Kidney (tissue), 13 donors: ENCODE measurements at regions not wholly inside any gene's neighbourhood (a gene's known extent, or its start where the extent isn't known, plus 50 kb on each side); places are given as distances from the start of the nearest gene placed in this dataset.

Source experiments
- DNase-seq, 5 donors: peaks; one replicate each; pipeline ENCODE4 v3.0.0-alpha.2; 2013 to 2020
- FAIRE-seq: peaks from 2 replicates; lab custom pipeline; 2012; peaks lifted over from hg19 to GRCh38; lab: Jason Lieb, UNC
- H3K27ac ChIP-seq, 2 donors: one replicate each; pipeline ENCODE4 v1.7.0; 2013; ENCODE audit warnings: low read depth in 2 of 2, low read length in 2 of 2, inconsistent platforms in 1 of 2
- H3K27me3 ChIP-seq: one replicate; pipeline ENCODE4 v1.7.1; 2013; ENCODE audit warnings: low read length, inconsistent platforms; ENCODE audit not compliant: control insufficient read depth, insufficient read depth
- H3K36me3 ChIP-seq, 3 donors: one replicate each; pipeline versions ENCODE4 v1.7.0 to v1.7.1; 2013; ENCODE audit warnings: low read length in 3 of 3, control low read depth in 1 of 3, inconsistent platforms in 1 of 3; ENCODE audit not compliant: insufficient read depth in 3 of 3, control insufficient read depth in 2 of 3
- H3K4me1 ChIP-seq, 3 donors: one replicate each; pipeline versions ENCODE4 v1.7.0 to v1.7.1; 2013; ENCODE audit warnings: low read length in 3 of 3, inconsistent platforms in 1 of 3, low read depth in 1 of 3; ENCODE audit not compliant: control insufficient read depth in 2 of 3, insufficient read depth in 2 of 3
- H3K4me3 ChIP-seq, 3 donors: one replicate each; pipeline versions ENCODE4 v1.7.0 to v1.8.1; 2013; ENCODE audit warnings: low read length in 3 of 3, control low read depth in 1 of 3, inconsistent platforms in 1 of 3
- H3K9ac ChIP-seq, 3 donors: one replicate each; pipeline versions ENCODE4 v1.7.0 to v1.7.1; 2013; ENCODE audit warnings: low read length in 3 of 3, control low read depth in 1 of 3, inconsistent platforms in 1 of 3
- H3K9me3 ChIP-seq, 3 donors: one replicate each; pipeline versions ENCODE4 v1.7.0 to v1.7.1; 2013; ENCODE audit warnings: low read length in 3 of 3, control low read depth in 1 of 3, inconsistent platforms in 1 of 3; ENCODE audit not compliant: control insufficient read depth in 2 of 3, insufficient read depth in 1 of 3
- intact Hi-C: fragments of 100-400 bp; cut with DNase I; formaldehyde crosslinking; loops from one replicate; pipeline ENCODE4 v1.11.1; 2022
- TF ChIP-seq, protein P1 (sequence below): IDR thresholded peaks from 3 replicates; pipeline ENCODE4 v1.5.1; 2012; ENCODE audit warnings: mild to moderate bottlenecking, moderate library complexity, borderline replicate concordance; ENCODE audit not compliant: insufficient read depth; ENCODE audit errors: extremely low read depth
- donor health status: control.
- donor health status: control.
- donor health status: control.
- donor health status: control.
- donor health status: control.
- donor health status: DM: yes; HTN: yes; CAD: no.
- donor health status: Normal renal cell carcinoma (clear cell type).

DNA sequence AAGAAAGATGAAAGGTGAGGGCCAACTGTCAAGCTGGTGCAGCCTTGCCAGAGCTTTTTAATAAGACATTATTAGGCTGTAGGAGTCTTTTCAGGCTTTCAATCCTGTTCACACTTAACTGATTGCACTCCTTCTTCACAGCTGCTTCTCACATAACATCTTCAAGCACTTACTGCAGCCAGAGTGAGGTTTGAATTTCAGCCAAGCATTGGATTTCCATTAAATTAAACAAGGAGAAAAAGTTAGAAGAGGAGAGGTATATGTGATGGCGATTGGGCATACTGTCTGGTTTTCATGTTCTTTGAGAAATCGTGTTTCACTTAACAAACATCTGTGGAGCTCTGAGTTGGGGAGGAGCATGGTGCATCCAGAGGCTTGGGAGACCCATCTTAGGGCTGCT lies 392.8 kb upstream of the LRRC3B start:
- intact Hi-C loops = no loop called here
- no peaks in the 10 kb centered on the region for H3K27me3 ChIP-seq

DNA sequence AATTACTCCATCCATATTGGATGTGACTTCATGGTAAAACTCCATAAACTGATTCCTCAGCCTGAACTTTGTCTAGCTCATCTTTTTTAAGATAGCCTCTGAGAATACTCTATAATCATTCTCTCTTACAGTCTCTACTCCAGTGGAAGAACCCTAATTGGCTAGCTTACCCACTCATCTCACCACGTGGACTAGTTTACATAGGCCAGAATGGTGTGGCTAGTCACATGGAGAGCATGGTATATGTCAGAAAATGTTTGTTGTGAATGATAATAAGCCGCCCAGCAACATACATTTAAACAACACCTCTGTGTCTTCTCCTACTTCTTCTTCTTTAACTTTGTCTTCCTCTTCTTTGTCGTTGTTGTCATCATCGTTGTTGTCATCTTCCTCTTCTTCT lies 389.2 kb upstream of the LRRC3B start:
- FAIRE-seq = no peak

More for the DNA sequence above, 392.8 kb upstream of the LRRC3B start:
- Histone ChIP-seq H3K9ac (no peak overlapping the region), H3K27ac (no peak overlapping the region), H3K4me1 (no peaks in the 10 kb centered on the region), H3K9me3 (no peaks in the 10 kb centered on the region), H3K4me3 (no peak overlapping the region), H3K36me3 (no peaks in the 10 kb centered on the region)
- DNase-seq = peak in 3 of 5 donors; percentile 29 to 73 (median 61)
- FAIRE-seq = no peak
- TF ChIP-seq, protein P1, sequence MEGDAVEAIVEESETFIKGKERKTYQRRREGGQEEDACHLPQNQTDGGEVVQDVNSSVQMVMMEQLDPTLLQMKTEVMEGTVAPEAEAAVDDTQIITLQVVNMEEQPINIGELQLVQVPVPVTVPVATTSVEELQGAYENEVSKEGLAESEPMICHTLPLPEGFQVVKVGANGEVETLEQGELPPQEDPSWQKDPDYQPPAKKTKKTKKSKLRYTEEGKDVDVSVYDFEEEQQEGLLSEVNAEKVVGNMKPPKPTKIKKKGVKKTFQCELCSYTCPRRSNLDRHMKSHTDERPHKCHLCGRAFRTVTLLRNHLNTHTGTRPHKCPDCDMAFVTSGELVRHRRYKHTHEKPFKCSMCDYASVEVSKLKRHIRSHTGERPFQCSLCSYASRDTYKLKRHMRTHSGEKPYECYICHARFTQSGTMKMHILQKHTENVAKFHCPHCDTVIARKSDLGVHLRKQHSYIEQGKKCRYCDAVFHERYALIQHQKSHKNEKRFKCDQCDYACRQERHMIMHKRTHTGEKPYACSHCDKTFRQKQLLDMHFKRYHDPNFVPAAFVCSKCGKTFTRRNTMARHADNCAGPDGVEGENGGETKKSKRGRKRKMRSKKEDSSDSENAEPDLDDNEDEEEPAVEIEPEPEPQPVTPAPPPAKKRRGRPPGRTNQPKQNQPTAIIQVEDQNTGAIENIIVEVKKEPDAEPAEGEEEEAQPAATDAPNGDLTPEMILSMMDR = no peak

DNA sequence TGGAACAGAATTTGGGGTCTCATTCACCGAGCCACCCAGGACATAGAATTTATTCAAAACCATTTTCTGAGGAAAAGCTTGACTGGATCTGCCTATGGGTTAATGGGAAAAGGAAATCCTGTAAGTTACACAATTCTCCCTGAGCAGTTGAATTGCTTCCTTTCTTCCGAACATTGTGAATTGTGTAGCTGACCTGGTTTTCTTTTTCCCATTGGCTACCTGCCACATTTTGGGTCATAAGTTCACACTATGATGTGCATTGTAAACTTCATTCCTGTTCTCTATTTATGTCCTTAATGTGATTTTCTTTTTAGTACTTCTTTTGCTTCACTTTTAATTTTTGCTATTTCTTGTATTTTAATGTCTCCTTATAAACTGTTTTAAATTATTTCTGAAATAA lies 386.0 kb upstream of the LRRC3B start:
- Histone ChIP-seq H3K27ac (no peak overlapping the region), H3K27me3 (no peaks in the 10 kb centered on the region), H3K9me3 (no peaks in the 10 kb centered on the region), H3K9ac (no peak overlapping the region), H3K4me1 (no peaks in the 10 kb centered on the region), H3K4me3 (no peak overlapping the region), H3K36me3 (no peaks in the 10 kb centered on the region)
- intact Hi-C loops = no loop called here
- no peak for FAIRE-seq
- peak in 3 of 5 donors; percentile 13 to 81 (median 63) for DNase-seq
- TF ChIP-seq, protein P1 = no peak

More for the DNA sequence above, 389.2 kb upstream of the LRRC3B start:
- Histone ChIP-seq H3K4me3 (no peak overlapping the region), H3K36me3 (no peaks in the 10 kb centered on the region), H3K4me1 (no peaks in the 10 kb centered on the region), H3K27me3 (no peaks in the 10 kb centered on the region), H3K9ac (no peak overlapping the region), H3K27ac (no peak overlapping the region), H3K9me3 (no peaks in the 10 kb centered on the region)
- intact Hi-C loops = no loop called here
- TF ChIP-seq, protein P1 = no peak
- no peak for DNase-seq
